H1 (cell line): ENCODE measurements at regions not wholly inside any gene's neighbourhood (a gene's known extent, or its start where the extent isn't known, plus 50 kb on each side); places are given as distances from the start of the nearest gene placed in this dataset.

Experiments used
- CTCF ChIA-PET: fragments of 300-600 bp; sonication (Branson Sonifier 250); formaldehyde crosslinking; loops from one replicate; lab custom pipeline; 2021; ENCODE audit not compliant: partially characterized antibody; lab: Charles Lee
- POLR2A ChIA-PET: fragments of 300-600 bp; sonication (Branson Sonifier 250); formaldehyde crosslinking; loops from one replicate; lab custom pipeline; 2021; ENCODE audit warnings: inconsistent platforms; ENCODE audit not compliant: partially characterized antibody; lab: Charles Lee
- DNase-seq, 2 experiments: peaks; one replicate each; pipeline versions ENCODE4 v3.0.0 to v3.0.0-alpha.2; 2010 to 2022; ENCODE audit warnings: low spot score in 2 of 2, low read depth in 1 of 2, mixed read lengths in 1 of 2
- FAIRE-seq: peaks from 2 replicates; lab custom pipeline; 2011; peaks lifted over from hg19 to GRCh38; lab: Jason Lieb, UNC
- H2AFZ ChIP-seq: 2 replicates; pipeline ENCODE4 v1.8.1; 2012; ENCODE audit warnings: low read length, inconsistent platforms
- H2AK5ac ChIP-seq: 2 replicates; pipeline ENCODE4 v1.6.1; 2013; ENCODE audit warnings: low read depth, low read length
- H2BK120ac ChIP-seq: replicated peaks from 2 replicates; pipeline ENCODE3; 2013; ENCODE audit warnings: low read depth, low read length, inconsistent platforms
- H2BK12ac ChIP-seq: 2 replicates; pipeline ENCODE4 v1.6.1; 2013; ENCODE audit warnings: low read depth, low read length
- H2BK15ac ChIP-seq: 2 replicates; pipeline ENCODE4 v1.6.1; 2013; ENCODE audit warnings: low read length
- H2BK20ac ChIP-seq: 2 replicates; pipeline ENCODE4 v1.6.1; 2013; ENCODE audit warnings: low read length
- H2BK5ac ChIP-seq: 2 replicates; pipeline ENCODE4 v1.6.1; 2013; ENCODE audit warnings: low read depth, low read length
- H3K14ac ChIP-seq: 2 replicates; pipeline ENCODE4 v1.6.1; 2013; ENCODE audit warnings: inconsistent platforms; ENCODE audit not compliant: insufficient read length
- H3K18ac ChIP-seq: 2 replicates; pipeline ENCODE4 v1.6.1; 2013; ENCODE audit warnings: low read length; ENCODE audit errors: extremely low read depth
- H3K23ac ChIP-seq: 2 replicates; pipeline ENCODE4 v1.6.1; 2013; ENCODE audit warnings: inconsistent platforms; ENCODE audit not compliant: insufficient read length
- H3K23me2 ChIP-seq: 2 replicates; pipeline ENCODE4 v1.6.1; 2013; ENCODE audit warnings: low read depth, low read length
- H3K27ac ChIP-seq: 2 replicates; pipeline ENCODE4 v1.6.1; 2011; ENCODE audit warnings: low read depth, low read length, inconsistent platforms
- H3K27me3 ChIP-seq, 4 experiments: replicated peaks in 1 of 4; 1 replicate in 1 of 4; 2 replicates in 3 of 4; pipeline versions ENCODE4 v1.6.1 to v1.8.1; 2011 to 2013; ENCODE audit warnings: low read length in 3 of 4, mild to moderate bottlenecking in 3 of 4, inconsistent platforms in 2 of 4, mixed read lengths in 2 of 4, moderate library complexity in 1 of 4; ENCODE audit not compliant: control insufficient read depth in 3 of 4, insufficient read depth in 3 of 4; ENCODE audit errors: extremely low read depth in 1 of 4
- H3K36me3 ChIP-seq, 4 experiments: 2 replicates each; pipeline versions ENCODE4 v1.6.1 to v1.8.1; 2011 to 2013; ENCODE audit warnings: mild to moderate bottlenecking in 4 of 4, low read length in 3 of 4, moderate library complexity in 2 of 4, control low read depth in 1 of 4, inconsistent platforms in 1 of 4; ENCODE audit not compliant: insufficient read depth in 4 of 4, control insufficient read depth in 2 of 4
- H3K4ac ChIP-seq: replicated peaks from 2 replicates; pipeline ENCODE3; 2013; ENCODE audit warnings: low read length, low read depth, mixed read lengths, inconsistent platforms; ENCODE audit not compliant: insufficient read length
- H3K4me1 ChIP-seq, 4 experiments: replicated peaks in 1 of 4; 1 replicate in 1 of 4; 2 replicates in 3 of 4; pipeline versions ENCODE4 v1.6.1 to v1.8.1; 2011 to 2013; ENCODE audit warnings: low read length in 3 of 4, inconsistent platforms in 2 of 4, mixed read lengths in 1 of 4; ENCODE audit not compliant: insufficient read depth in 4 of 4, control insufficient read depth in 3 of 4
- H3K4me2 ChIP-seq, 2 experiments: 2 replicates each; pipeline versions ENCODE4 v1.6.1 to v1.8.1; 2011 to 2013; ENCODE audit warnings: low read depth in 2 of 2, low read length in 2 of 2, control low read depth in 1 of 2, inconsistent platforms in 1 of 2, mild to moderate bottlenecking in 1 of 2; ENCODE audit not compliant: insufficient read depth in 1 of 2
- H3K4me3 ChIP-seq, 4 experiments: fragments of 200-600, 300-600 bp in 1 of 4; sonication (generic), shearing (Covaris generic), sonication (Bioruptor Twin) in 1 of 4; 2 replicates each; pipeline versions ENCODE4 v1.5.1 to v1.8.1; 2011 to 2016; ENCODE audit warnings: low read length in 4 of 4, low read depth in 3 of 4, control low read depth in 2 of 4, inconsistent platforms in 2 of 4, mild to moderate bottlenecking in 2 of 4, mixed read lengths in 1 of 4, moderate library complexity in 1 of 4; ENCODE audit not compliant: insufficient read depth in 2 of 4; ENCODE audit errors: extremely low read depth in 1 of 4
- H3K56ac ChIP-seq: replicated peaks from 2 replicates; pipeline ENCODE3; 2013; ENCODE audit warnings: low read depth, mild to moderate bottlenecking, mixed read lengths, low read length, inconsistent platforms; ENCODE audit not compliant: insufficient read length
- H3K79me1 ChIP-seq: 2 replicates; pipeline ENCODE4 v1.6.1; 2013; ENCODE audit warnings: low read depth, low read length, control low read depth
- H3K79me2 ChIP-seq, 2 experiments: 2 replicates each; pipeline versions ENCODE4 v1.6.1 to v1.8.1; 2012 to 2013; ENCODE audit warnings: low read length in 2 of 2, mild to moderate bottlenecking in 2 of 2, inconsistent platforms in 1 of 2; ENCODE audit not compliant: insufficient read depth in 2 of 2, control insufficient read depth in 1 of 2
- H3K9ac ChIP-seq, 4 experiments: replicated peaks in 1 of 4; 1 replicate in 1 of 4; 2 replicates in 3 of 4; pipeline versions ENCODE4 v1.6.1 to v1.8.1; 2011 to 2013; ENCODE audit warnings: low read depth in 3 of 4, low read length in 3 of 4, control low read depth in 2 of 4, mild to moderate bottlenecking in 2 of 4, moderate library complexity in 2 of 4, inconsistent platforms in 1 of 4; ENCODE audit errors: extremely low read depth in 1 of 4
- H3K9me3 ChIP-seq, 2 experiments: 2 replicates each; pipeline versions ENCODE4 v1.6.1 to v1.8.1; 2012 to 2013; ENCODE audit warnings: mild to moderate bottlenecking in 2 of 2, moderate library complexity in 2 of 2, control low read depth in 1 of 2, inconsistent platforms in 1 of 2, low read depth in 1 of 2, low read length in 1 of 2, mixed read lengths in 1 of 2; ENCODE audit not compliant: insufficient read depth in 2 of 2
- H4K20me1 ChIP-seq, 2 experiments: replicated peaks in 1 of 2; 2 replicates each; pipeline versions ENCODE3 to v1.8.1; 2011 to 2013; ENCODE audit warnings: inconsistent platforms in 2 of 2, low read length in 2 of 2, mild to moderate bottlenecking in 1 of 2; ENCODE audit not compliant: insufficient read depth in 2 of 2, control insufficient read depth in 1 of 2
- H4K5ac ChIP-seq: 2 replicates; pipeline ENCODE4 v1.6.1; 2013; ENCODE audit warnings: low read length, low read depth, mixed read lengths, inconsistent platforms; ENCODE audit not compliant: insufficient read length
- H4K8ac ChIP-seq: 2 replicates; pipeline ENCODE4 v1.8.0; 2013; ENCODE audit warnings: mild to moderate bottlenecking, moderate library complexity, low read length, inconsistent platforms; ENCODE audit not compliant: insufficient read depth; ENCODE audit errors: extremely low read depth
- H4K91ac ChIP-seq: replicated peaks from 2 replicates; pipeline ENCODE3; 2013; ENCODE audit warnings: low read length, mixed read lengths, inconsistent platforms; ENCODE audit not compliant: insufficient read length
- SP1 ChIP-seq: IDR thresholded peaks from 2 replicates; pipeline ENCODE4 v1.6.1; 2011; ENCODE audit warnings: low read depth, low read length

- H3K9me3 ChIP-seq: no peaks in the 10 kb centered on the region
- H3K9ac ChIP-seq: no peak overlapping the region
- no peak overlapping the region for H3K4ac ChIP-seq
- DNase-seq (no peak), FAIRE-seq (no peak)
- 0 out of 7 replicates have a peak, but pooled peaks cover 0 to 2% (median 0%) of the 10 kb centered on the region in 4 experiments for H3K4me1 ChIP-seq
- peaks cover 2% of the 10 kb centered on the region; the same call in 1 of the 2 replicates for H3K23me2 ChIP-seq
- no peak overlapping the region for H2BK15ac ChIP-seq
- POLR2A ChIA-PET: no interaction called here
- no peak overlapping the region for H2BK12ac ChIP-seq
- H3K14ac ChIP-seq: no peak overlapping the region
- H3K23ac ChIP-seq: no peak overlapping the region
- CTCF ChIA-PET: interaction anchor here (1.4 to 2.3 kb wide), 3 partner anchors 8 to 122 kb away, joined by 4 to 8 read pairs (median 4); no protein-coding TSS in a partner anchor
- H3K4me3 ChIP-seq: no peak overlapping the region
- no peak overlapping the region for H2BK5ac ChIP-seq
- no peak overlapping the region for H4K5ac ChIP-seq
- H3K4me2 ChIP-seq: no peak overlapping the region
- H2BK120ac ChIP-seq: no peak overlapping the region
- no peak overlapping the region for H2AK5ac ChIP-seq
- no peak overlapping the region for H2AFZ ChIP-seq
- TF ChIP-seq SP1: no peak
- TF ChIP-seq, all 59 proteins: peak for 0
- Histone ChIP-seq H3K27me3 (no peaks in the 10 kb centered on the region), H3K27ac (no peak overlapping the region), H3K79me1 (no peaks in the 10 kb centered on the region), H3K36me3 (no peaks in the 10 kb centered on the region), H3K79me2 (no peaks in the 10 kb centered on the region), H2BK20ac (no peak overlapping the region), H4K91ac (no peak overlapping the region), H4K20me1 (no peaks in the 10 kb centered on the region), H4K8ac (no peak overlapping the region), H3K18ac (no peak overlapping the region), H3K56ac (no peak overlapping the region)
Measured at GRCh38 chr6:113339209-113339608, 517.9 kb upstream of the MARCKS start.
